ENCODE measurements at regions not wholly inside any gene's neighbourhood (a gene's known extent, or its start where the extent isn't known, plus 50 kb on each side); places are given as distances from the start of the nearest gene placed in this dataset.

GRCh38 chr2:240363746-240364581 is 71.5 kb upstream of the GPC1 start:
- Histone ChIP-seq H3K27ac (no peak overlapping the region), H3K36me3 (no peaks in the 10 kb centered on the region), H3K9me3 (no peaks in the 10 kb centered on the region), H3K4me1 (ENCODE audit: insufficient read depth) (no peaks in the 10 kb centered on the region), H3K4me3 (no peak overlapping the region), H3K27me3 (no peaks in the 10 kb centered on the region)
- TF ChIP-seq EP300 (IDR thresholded peaks at IDR 0.05) = no peak
- TF ChIP-seq POLR2A (IDR thresholded peaks at IDR 0.05) = no peak
- TF ChIP-seq, protein P1, sequence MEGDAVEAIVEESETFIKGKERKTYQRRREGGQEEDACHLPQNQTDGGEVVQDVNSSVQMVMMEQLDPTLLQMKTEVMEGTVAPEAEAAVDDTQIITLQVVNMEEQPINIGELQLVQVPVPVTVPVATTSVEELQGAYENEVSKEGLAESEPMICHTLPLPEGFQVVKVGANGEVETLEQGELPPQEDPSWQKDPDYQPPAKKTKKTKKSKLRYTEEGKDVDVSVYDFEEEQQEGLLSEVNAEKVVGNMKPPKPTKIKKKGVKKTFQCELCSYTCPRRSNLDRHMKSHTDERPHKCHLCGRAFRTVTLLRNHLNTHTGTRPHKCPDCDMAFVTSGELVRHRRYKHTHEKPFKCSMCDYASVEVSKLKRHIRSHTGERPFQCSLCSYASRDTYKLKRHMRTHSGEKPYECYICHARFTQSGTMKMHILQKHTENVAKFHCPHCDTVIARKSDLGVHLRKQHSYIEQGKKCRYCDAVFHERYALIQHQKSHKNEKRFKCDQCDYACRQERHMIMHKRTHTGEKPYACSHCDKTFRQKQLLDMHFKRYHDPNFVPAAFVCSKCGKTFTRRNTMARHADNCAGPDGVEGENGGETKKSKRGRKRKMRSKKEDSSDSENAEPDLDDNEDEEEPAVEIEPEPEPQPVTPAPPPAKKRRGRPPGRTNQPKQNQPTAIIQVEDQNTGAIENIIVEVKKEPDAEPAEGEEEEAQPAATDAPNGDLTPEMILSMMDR (IDR thresholded peaks at IDR 0.05) = no peak
- DNase-seq = peak in 1 of 5 donors; percentile 8
- 27 to 38% (median 37%) methylated on average over 28 of the region's 28 CpGs for WGBS, 3 donors
- intact Hi-C loops (cut with DNase I) = no loop called here

DNA sequence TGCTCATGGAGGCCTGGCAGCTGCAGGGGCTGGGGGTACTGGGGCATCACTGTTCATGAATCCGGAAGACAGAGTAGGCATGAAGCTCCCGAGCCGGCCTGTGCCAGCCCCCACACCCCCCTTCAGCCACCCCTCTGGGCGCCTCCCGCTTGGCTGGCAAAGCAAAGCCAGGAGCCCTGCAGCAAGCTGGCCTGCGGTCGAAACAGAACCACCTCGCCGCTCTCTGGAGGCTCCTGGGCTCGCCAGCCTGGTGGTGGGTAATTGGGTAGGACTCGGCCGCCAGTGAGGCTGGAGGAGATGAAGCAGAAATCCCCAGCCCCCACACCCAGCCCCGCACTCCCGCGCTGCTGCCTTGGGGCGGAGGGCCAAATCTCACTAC is 70.9 kb upstream of the GPC1 start:
- peak in 1 of 5 donors; percentile 11 for DNase-seq
- Histone ChIP-seq H3K9me3 (no peaks in the 10 kb centered on the region), H3K4me1 (ENCODE audit: insufficient read depth) (peaks cover 3% of the 10 kb centered on the region), H3K4me3 (no peak overlapping the region), H3K27ac (no peak overlapping the region), H3K27me3 (no peaks in the 10 kb centered on the region), H3K36me3 (no peaks in the 10 kb centered on the region)
- intact Hi-C loops (cut with DNase I) = no loop called here
- 75 to 84% (median 81%) methylated on average over 15 to 16 of the region's 16 CpGs for WGBS, 3 donors
- TF ChIP-seq, protein P1 (IDR thresholded peaks at IDR 0.05) = no peak

- TF ChIP-seq EP300 (IDR thresholded peaks at IDR 0.05) = no peak
- no peak for TF ChIP-seq POLR2A (IDR thresholded peaks at IDR 0.05)
- TF ChIP-seq, protein P1 (IDR thresholded peaks at IDR 0.05) = no peak
- DNase-seq = peak in 1 of 5 donors; percentile 6
- Histone ChIP-seq H3K4me3 (no peak overlapping the region), H3K9me3 (no peaks in the 10 kb centered on the region), H3K27me3 (no peaks in the 10 kb centered on the region), H3K27ac (no peak overlapping the region), H3K36me3 (no peaks in the 10 kb centered on the region), H3K4me1 (ENCODE audit: insufficient read depth) (peaks cover 7% of the 10 kb centered on the region)
- 88 to 92% (median 91%) methylated on average over 21 to 30 of the region's 30 CpGs for WGBS, 3 donors
- intact Hi-C loops (cut with DNase I) = no loop called here
Observed at GRCh38 chr2:240364961-240365775, 70.3 kb upstream of the GPC1 start.

DNA sequence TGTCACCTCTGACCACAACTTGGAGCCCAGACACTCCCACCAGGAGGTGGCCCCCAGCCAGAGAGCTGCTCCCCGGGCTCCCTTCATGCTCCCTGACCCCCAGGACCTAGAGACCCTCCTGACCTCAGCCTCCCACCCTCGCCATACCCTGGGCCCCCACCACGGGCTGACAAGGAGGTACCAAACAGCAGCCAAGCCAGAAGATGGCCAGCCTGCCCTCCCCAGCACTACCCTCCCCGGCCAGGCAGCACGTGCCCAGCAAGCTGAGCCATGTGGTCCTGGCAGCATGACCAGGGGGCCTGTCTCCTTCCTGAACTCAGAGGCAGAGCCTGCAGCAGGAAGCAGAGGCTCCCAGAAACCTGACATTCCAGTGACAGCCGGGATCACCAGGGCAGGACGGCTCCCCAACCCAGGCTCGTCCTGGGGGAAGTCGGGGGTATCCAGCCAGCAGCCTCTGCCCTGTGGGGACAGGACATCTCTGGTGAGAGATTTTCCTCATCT is 69.4 kb upstream of the GPC1 start:
- intact Hi-C loops (cut with DNase I) = no loop called here
- DNase-seq = no peak
- H3K36me3 ChIP-seq = no peaks in the 10 kb centered on the region
- H3K27ac ChIP-seq = no peak overlapping the region
- H3K9me3 ChIP-seq = no peaks in the 10 kb centered on the region
- H3K4me3 ChIP-seq = no peak overlapping the region
- H3K27me3 ChIP-seq = no peaks in the 10 kb centered on the region
- TF ChIP-seq POLR2A (IDR thresholded peaks at IDR 0.05) (no peak), EP300 (IDR thresholded peaks at IDR 0.05) (no peak)
- TF ChIP-seq, protein P1 (IDR thresholded peaks at IDR 0.05) = no peak
- H3K4me1 ChIP-seq (ENCODE audit: insufficient read depth) = peaks cover 9% of the 10 kb centered on the region
- 69 to 85% (median 83%) methylated on average over 8 to 9 of the region's 9 CpGs for WGBS, 3 donors
